OCI-LY7 (cell line): ENCODE measurements at regions not wholly inside any gene's neighbourhood (a gene's known extent, or its start where the extent isn't known, plus 50 kb on each side); places are given as distances from the start of the nearest gene placed in this dataset.

Experiments used
- BruUV-seq: library from RNA; stranded (reverse); fragments of 400-500 nt; replicated peaks from 2 replicates; lab custom pipeline; 2021; lab: Mats Ljungman, UMichigan
- CTCF ChIA-PET: fragments of 300-600 bp; sonication (Branson Sonifier 250); formaldehyde crosslinking; loops from one replicate; lab custom pipeline; 2022; ENCODE audit warnings: antibody characterized with exemption; ENCODE audit not compliant: unreplicated experiment; lab: Charles Lee
- POLR2A ChIA-PET: fragments of 300-600 bp; sonication (Branson Sonifier 250); formaldehyde crosslinking; loops from one replicate; lab custom pipeline; 2022; ENCODE audit warnings: antibody characterized with exemption; lab: Charles Lee
- DNase-seq: peaks from one replicate; pipeline ENCODE4 v3.0.0-alpha.2; 2015; ENCODE audit warnings: low spot score
- H2AFZ ChIP-seq: fragments of 200-600 bp; sonication (generic), shearing (Covaris generic); 2 replicates; pipeline ENCODE4 v1.6.1; 2014; ENCODE audit warnings: mild to moderate bottlenecking, antibody characterized with exemption, low read length, moderate library complexity
- H3K27ac ChIP-seq: fragments of 200-600 bp; sonication (generic); 2 replicates; pipeline ENCODE4 v1.5.1; 2014; ENCODE audit warnings: mixed run types, low read depth, mild to moderate bottlenecking, moderate library complexity, low read length, inconsistent platforms; ENCODE audit not compliant: poor library complexity, severe bottlenecking
- H3K36me3 ChIP-seq: fragments of 200-600 bp; sonication (generic); 2 replicates; pipeline ENCODE4 v1.6.1; 2014; ENCODE audit warnings: mild to moderate bottlenecking, antibody characterized with exemption, low read length, moderate library complexity, mixed read lengths; ENCODE audit not compliant: insufficient read depth
- H3K4me1 ChIP-seq: fragments of 200-600 bp; sonication (generic); 2 replicates; pipeline ENCODE4 v1.5.1; 2014; ENCODE audit warnings: mild to moderate bottlenecking, low read length; ENCODE audit not compliant: insufficient read depth, poor library complexity, severe bottlenecking
- H3K4me2 ChIP-seq: fragments of 200-600 bp; sonication (generic); 2 replicates; pipeline ENCODE4 v1.6.1; 2014; ENCODE audit warnings: mild to moderate bottlenecking, low read length
- H3K4me3 ChIP-seq: fragments of 200-600 bp; sonication (generic); 2 replicates; pipeline ENCODE4 v1.5.1; 2014; ENCODE audit warnings: mild to moderate bottlenecking, low read depth, low read length; ENCODE audit not compliant: poor library complexity, severe bottlenecking
- H3K79me2 ChIP-seq: fragments of 200-600 bp; sonication (generic); 2 replicates; pipeline ENCODE4 v1.6.1; 2016; ENCODE audit warnings: low read depth, mild to moderate bottlenecking, low read length, moderate library complexity, mixed read lengths; ENCODE audit not compliant: insufficient read depth
- H3K9me2 ChIP-seq: fragments of 200-600 bp; sonication (generic); 2 replicates; pipeline ENCODE4 v1.6.1; 2016; ENCODE audit warnings: mild to moderate bottlenecking, low read length, mixed read lengths; ENCODE audit not compliant: insufficient read depth
- H3K9me3 ChIP-seq: fragments of 200-600 bp; sonication (generic); 2 replicates; pipeline ENCODE4 v1.6.1; 2014; ENCODE audit warnings: mild to moderate bottlenecking, mixed run types, low read length, mixed read lengths
- H4K20me1 ChIP-seq: fragments of 200-600 bp; sonication (generic); 2 replicates; pipeline ENCODE4 v1.6.1; 2014; ENCODE audit warnings: mild to moderate bottlenecking, antibody characterized with exemption, low read length, moderate library complexity, mixed read lengths; ENCODE audit not compliant: insufficient read depth
- CTCF ChIP-seq: fragments of 200-600 bp; sonication (generic); conservative IDR thresholded peaks from 2 replicates; pipeline ENCODE4 v1.5.1; 2014; ENCODE audit warnings: mild to moderate bottlenecking, antibody characterized with exemption, low read length, moderate library complexity, mixed read lengths
- EZH2phosphoT487 ChIP-seq: fragments of 200-600 bp; sonication (generic); IDR thresholded peaks from 2 replicates; pipeline ENCODE4 v1.6.1; 2018; ENCODE audit warnings: low read depth, borderline replicate concordance, mild to moderate bottlenecking, mixed run types, antibody characterized with exemption, low read length, moderate library complexity, mixed read lengths
- intact Hi-C: fragments of 100-400 bp; cut with micrococcal nuclease; formaldehyde crosslinking; loops from one replicate; pipeline ENCODE4 v1.10.0; 2022; ENCODE audit not compliant: unreplicated experiment

- no peak for TF ChIP-seq CTCF
- TF ChIP-seq EZH2phosphoT487, result no peak
- no peaks in the 10 kb centered on the region for H3K9me3 ChIP-seq
- H3K4me3 ChIP-seq, result no peak overlapping the region
- no peak overlapping the region for H2AFZ ChIP-seq
- H3K79me2 ChIP-seq, result no peaks in the 10 kb centered on the region
- intact Hi-C loops, result loop anchor here (5.0 kb wide), 1 partner anchor 162 kb away; no protein-coding TSS in a partner anchor
- H3K4me2 ChIP-seq, result no peak overlapping the region
- no TSS peak for BruUV-seq
- CTCF ChIA-PET, result no interaction called here
- no peaks in the 10 kb centered on the region for H3K4me1 ChIP-seq
- H4K20me1 ChIP-seq, result no peaks in the 10 kb centered on the region
- no peaks in the 10 kb centered on the region for H3K9me2 ChIP-seq
- POLR2A ChIA-PET, result interaction anchor here (0.6 to 1.3 kb wide), 5 partner anchors 18 to 123 kb away, joined by 3 to 5 read pairs (median 4); no protein-coding TSS in a partner anchor
- no peaks in the 10 kb centered on the region for H3K36me3 ChIP-seq
- DNase-seq, result no peak
- H3K27ac ChIP-seq, result no peak overlapping the region
These were observed 314.3 kb downstream of the MAP2K6 start for GRCh38 chr17:69728816-69729215.

- H3K79me2 ChIP-seq, result no peaks in the 10 kb centered on the region
- no peaks in the 10 kb centered on the region for H4K20me1 ChIP-seq
- ChIA-PET POLR2A (interaction anchor here (0.6 to 1.3 kb wide), 4 partner anchors 15 to 129 kb away, joined by 3 to 4 read pairs (median 3); no protein-coding TSS in a partner anchor), CTCF (no interaction called here)
- TF ChIP-seq CTCF (no peak), EZH2phosphoT487 (no peak)
- intact Hi-C loops, result loop anchor here (5.0 kb wide), 1 partner anchor 163 kb away; no protein-coding TSS in a partner anchor
- no peaks in the 10 kb centered on the region for H3K9me2 ChIP-seq
- no peak overlapping the region for H3K27ac ChIP-seq
- no peak for DNase-seq
- H3K4me3 ChIP-seq, result no peak overlapping the region
- H3K36me3 ChIP-seq, result no peaks in the 10 kb centered on the region
- H3K4me1 ChIP-seq, result no peaks in the 10 kb centered on the region
- BruUV-seq, result no TSS peak
- H2AFZ ChIP-seq, result no peak overlapping the region
- no peak overlapping the region for H3K4me2 ChIP-seq
- no peaks in the 10 kb centered on the region for H3K9me3 ChIP-seq
These were observed 315.4 kb downstream of the MAP2K6 start for GRCh38 chr17:69729944-69730343.

GRCh38 chr17:69732272-69732918, 317.9 kb downstream of the MAP2K6 start:
- no peak for TF ChIP-seq EZH2phosphoT487
- no peak for TF ChIP-seq CTCF
- no TSS peak for BruUV-seq
- no peaks in the 10 kb centered on the region for H3K9me2 ChIP-seq
- H3K4me3 ChIP-seq, result no peak overlapping the region
- intact Hi-C loops, result no loop called here
- CTCF ChIA-PET, result no interaction called here
- H3K4me1 ChIP-seq, result no peaks in the 10 kb centered on the region
- no peaks in the 10 kb centered on the region for H3K79me2 ChIP-seq
- H3K4me2 ChIP-seq, result no peak overlapping the region
- H3K36me3 ChIP-seq, result no peaks in the 10 kb centered on the region
- H3K27ac ChIP-seq, result no peak overlapping the region
- H4K20me1 ChIP-seq, result no peaks in the 10 kb centered on the region
- no peak overlapping the region for H2AFZ ChIP-seq
- H3K9me3 ChIP-seq, result no peaks in the 10 kb centered on the region
- POLR2A ChIA-PET, result interaction anchor here (0.6 to 1.5 kb wide), 3 partner anchors 16 to 72 kb away, joined by 3 to 10 read pairs (median 4); no protein-coding TSS in a partner anchor
- DNase-seq, result no peak
